Neural cell (in vitro differentiated cells): ENCODE measurements at regions not wholly inside any gene's neighbourhood (a gene's known extent, or its start where the extent isn't known, plus 50 kb on each side); places are given as distances from the start of the nearest gene placed in this dataset.

Experiments
- H2AFZ ChIP-seq: fragments of 200-600, 300-800 bp; sonication (generic), shearing (Covaris generic); 2 replicates; pipeline ENCODE4 v1.6.0; 2014; ENCODE audit warnings: low read depth, mild to moderate bottlenecking, antibody characterized with exemption, low read length, moderate library complexity
- H3F3A ChIP-seq: fragments of 200-600 bp; shearing (Covaris generic); 2 replicates; pipeline ENCODE4 v1.6.1; 2016; ENCODE audit warnings: mild to moderate bottlenecking, moderate library complexity, mixed read lengths, antibody characterized with exemption, low read length; ENCODE audit not compliant: insufficient read depth, poor library complexity, severe bottlenecking
- H3K27ac ChIP-seq: fragments of 200-600, 300-800 bp; sonication (generic), shearing (Covaris generic); 2 replicates; pipeline ENCODE4 v1.5.1; 2014; ENCODE audit warnings: mild to moderate bottlenecking, low read length, moderate library complexity
- H3K27me3 ChIP-seq: fragments of 300-800, 200-600 bp; sonication (generic), shearing (Covaris generic); 2 replicates; pipeline ENCODE4 v1.6.0; 2014; ENCODE audit warnings: mild to moderate bottlenecking, low read depth, low read length, moderate library complexity; ENCODE audit not compliant: insufficient read depth
- H3K36me3 ChIP-seq: fragments of 300-800, 200-600 bp; sonication (generic), shearing (Covaris generic); 2 replicates; pipeline ENCODE4 v1.5.1; 2014; ENCODE audit warnings: mild to moderate bottlenecking, antibody characterized with exemption, low read length, moderate library complexity; ENCODE audit not compliant: insufficient read depth
- H3K4me2 ChIP-seq: fragments of 300-800, 200-600 bp; sonication (generic), shearing (Covaris generic); 2 replicates; pipeline ENCODE4 v1.6.0; 2014; ENCODE audit warnings: mild to moderate bottlenecking, low read length
- H3K4me3 ChIP-seq: fragments of 300-800, 200-600 bp; sonication (generic), shearing (Covaris generic); 2 replicates; pipeline ENCODE4 v1.5.1; 2014; ENCODE audit warnings: mild to moderate bottlenecking, low read length, moderate library complexity
- H3K79me2 ChIP-seq: fragments of 200-600 bp; shearing (Covaris generic); replicated peaks from 2 replicates; pipeline ENCODE4 v1.6.0; 2014; ENCODE audit warnings: mild to moderate bottlenecking, low read length, moderate library complexity; ENCODE audit not compliant: insufficient read depth
- H3K9ac ChIP-seq: fragments of 300-800, 200-600 bp; sonication (generic), shearing (Covaris generic); 2 replicates; pipeline ENCODE4 v1.6.1; 2016; ENCODE audit warnings: mild to moderate bottlenecking, low read length, mixed read lengths
- H3K9me2 ChIP-seq: fragments of 200-600 bp; shearing (Covaris generic); 2 replicates; pipeline ENCODE4 v1.6.1; 2016; ENCODE audit warnings: mild to moderate bottlenecking, low read length, mixed read lengths; ENCODE audit not compliant: insufficient read depth
- H3K9me3 ChIP-seq: fragments of 200-600, 300-800 bp; sonication (generic), shearing (Covaris generic); 2 replicates; pipeline ENCODE4 v1.6.1; 2016; ENCODE audit warnings: mild to moderate bottlenecking, mixed run types, low read length, moderate library complexity, mixed read lengths
- H4K20me1 ChIP-seq: fragments of 200-600 bp; shearing (Covaris generic); 2 replicates; pipeline ENCODE4 v1.6.1; 2016; ENCODE audit warnings: mild to moderate bottlenecking, mixed run types; ENCODE audit not compliant: insufficient read depth
- CTCF ChIP-seq: fragments of 450-650 bp; IDR thresholded peaks from 2 replicates; pipeline ENCODE4 v1.5.1; 2014; ENCODE audit warnings: antibody characterized with exemption, mild to moderate bottlenecking, moderate library complexity; ENCODE audit not compliant: poor library complexity, severe bottlenecking
- EP300 ChIP-seq: fragments of 450-650 bp; conservative IDR thresholded peaks from 2 replicates; pipeline ENCODE4 v1.6.1; 2014; ENCODE audit warnings: antibody characterized with exemption, mild to moderate bottlenecking, moderate library complexity; ENCODE audit not compliant: poor library complexity, severe bottlenecking
- EZH2 ChIP-seq: fragments of 200-600, 300-800 bp; shearing (Covaris generic), sonication (generic); IDR thresholded peaks from 2 replicates; pipeline ENCODE4 v1.6.1; 2014; ENCODE audit warnings: antibody characterized with exemption, low read length, borderline replicate concordance, mild to moderate bottlenecking; ENCODE audit not compliant: insufficient read depth, poor library complexity, severe bottlenecking
- MXI1 ChIP-seq: fragments of 450-650 bp; conservative IDR thresholded peaks from 2 replicates; pipeline ENCODE4 v1.6.1; 2014; ENCODE audit warnings: antibody characterized with exemption, mild to moderate bottlenecking; ENCODE audit not compliant: poor library complexity, severe bottlenecking
- POLR2AphosphoS5 ChIP-seq: IDR thresholded peaks from 2 replicates; pipeline ENCODE4 v1.6.1; 2012
- RAD21 ChIP-seq: fragments of 450-650 bp; conservative IDR thresholded peaks from 2 replicates; pipeline ENCODE4 v1.6.1; 2014; ENCODE audit warnings: antibody characterized with exemption, mild to moderate bottlenecking, moderate library complexity
- REST ChIP-seq: IDR thresholded peaks from 2 replicates; pipeline ENCODE4 v1.6.1; 2012; ENCODE audit warnings: borderline replicate concordance
- SMC3 ChIP-seq: fragments of 450-650 bp; conservative IDR thresholded peaks from 2 replicates; pipeline ENCODE4 v1.6.1; 2014; ENCODE audit warnings: antibody characterized with exemption, mild to moderate bottlenecking, moderate library complexity; ENCODE audit not compliant: poor library complexity
- TAF1 ChIP-seq: IDR thresholded peaks from 2 replicates; pipeline ENCODE4 v1.6.1; 2012; ENCODE audit warnings: low read depth

- no peaks in the 10 kb centered on the region for H3F3A ChIP-seq
- H3K36me3 ChIP-seq, result no peaks in the 10 kb centered on the region
- no peak overlapping the region for H3K4me3 ChIP-seq
- no peak overlapping the region for H3K27ac ChIP-seq
- H3K9ac ChIP-seq, result no peak overlapping the region
- H3K9me3 ChIP-seq, result no peaks in the 10 kb centered on the region
- H3K27me3 ChIP-seq, result no peaks in the 10 kb centered on the region
- no peak for TF ChIP-seq REST
- no peak for TF ChIP-seq RAD21
- TF ChIP-seq EP300, result peak; percentile 53
- no peak for TF ChIP-seq TAF1
- TF ChIP-seq POLR2AphosphoS5, result peak; percentile 74
- no peaks in the 10 kb centered on the region for H4K20me1 ChIP-seq
- H3K79me2 ChIP-seq, result no peaks in the 10 kb centered on the region
- no peaks in the 10 kb centered on the region for H3K9me2 ChIP-seq
- H2AFZ ChIP-seq, result no peak overlapping the region
- H3K4me2 ChIP-seq, result no peak overlapping the region
These were observed 672.1 kb downstream of the EFNB2 start for GRCh38 chr13:105863300-105863920.

- H3K4me3 ChIP-seq, result no peak overlapping the region
- H3K9ac ChIP-seq, result no peak overlapping the region
- no peaks in the 10 kb centered on the region for H3K36me3 ChIP-seq
- no peaks in the 10 kb centered on the region for H3K79me2 ChIP-seq
- no peaks in the 10 kb centered on the region for H3K9me3 ChIP-seq
- no peak overlapping the region for H3K4me2 ChIP-seq
- H4K20me1 ChIP-seq, result no peaks in the 10 kb centered on the region
- no peaks in the 10 kb centered on the region for H3F3A ChIP-seq
- no peak overlapping the region for H3K27ac ChIP-seq
- no peaks in the 10 kb centered on the region for H3K27me3 ChIP-seq
- no peaks in the 10 kb centered on the region for H3K9me2 ChIP-seq
- TF ChIP-seq TAF1 (no peak), RAD21 (no peak), EP300 (no peak), EZH2 (no peak), SMC3 (no peak), POLR2AphosphoS5 (no peak), CTCF (no peak), REST (no peak), MXI1 (no peak)
- H2AFZ ChIP-seq, result no peak overlapping the region
These were observed 687.0 kb downstream of the EFNB2 start for GRCh38 chr13:105848494-105848893.
